ENCODE measurements at regions not wholly inside any gene's neighbourhood (a gene's known extent, or its start where the extent isn't known, plus 50 kb on each side); places are given as distances from the start of the nearest gene placed in this dataset.

DNA sequence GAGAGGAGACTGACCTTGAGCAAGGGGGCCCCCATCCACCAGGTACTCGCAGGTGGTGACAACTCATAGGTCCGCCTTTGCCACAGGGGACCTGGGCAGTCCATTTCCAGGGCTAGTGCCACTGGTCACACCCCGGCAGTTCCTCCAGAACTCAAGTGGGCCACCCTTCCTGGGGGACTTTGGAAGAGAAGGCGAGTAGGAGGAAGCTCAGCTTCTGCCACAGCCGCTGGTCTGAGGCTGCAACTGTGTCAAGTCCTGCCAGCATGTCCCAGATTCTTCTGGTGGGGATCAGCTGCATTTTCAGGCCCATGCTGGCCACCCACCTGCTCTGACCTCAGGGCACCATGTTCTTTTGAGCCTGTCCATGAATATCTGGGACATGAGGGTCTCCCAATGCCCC lies 423.9 kb upstream of the MYT1L start:
- DNase-seq, result no peak

DNA sequence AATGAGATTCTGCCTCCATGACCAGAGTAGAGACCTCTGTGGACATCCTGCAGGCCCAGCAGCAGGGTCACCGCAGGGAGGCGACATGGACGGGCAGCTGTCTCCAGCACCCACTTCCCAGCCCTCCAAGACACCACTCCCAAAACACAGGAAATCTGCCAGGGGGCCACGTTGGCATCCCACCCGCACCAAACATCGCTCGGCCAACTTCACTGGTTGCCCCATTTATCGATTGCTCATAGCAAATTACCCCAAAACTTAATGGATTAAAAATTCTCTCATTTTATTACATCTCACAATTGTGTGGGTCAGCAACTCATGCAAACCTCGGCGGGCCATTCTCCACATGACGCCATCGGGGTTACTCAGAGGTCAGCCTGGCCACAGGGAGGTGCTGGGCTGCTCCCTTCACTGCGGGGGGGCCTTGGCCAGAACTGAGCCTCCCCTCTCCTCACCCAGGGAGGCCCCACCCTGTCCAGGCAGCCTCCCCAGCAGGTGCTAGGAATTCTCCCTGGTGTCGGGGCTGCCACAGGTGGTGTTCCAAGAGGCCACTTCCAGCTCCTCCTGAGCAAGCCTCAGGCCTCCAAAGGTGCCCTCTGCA lies 420.7 kb upstream of the MYT1L start:
- DNase-seq, result no peak

DNA sequence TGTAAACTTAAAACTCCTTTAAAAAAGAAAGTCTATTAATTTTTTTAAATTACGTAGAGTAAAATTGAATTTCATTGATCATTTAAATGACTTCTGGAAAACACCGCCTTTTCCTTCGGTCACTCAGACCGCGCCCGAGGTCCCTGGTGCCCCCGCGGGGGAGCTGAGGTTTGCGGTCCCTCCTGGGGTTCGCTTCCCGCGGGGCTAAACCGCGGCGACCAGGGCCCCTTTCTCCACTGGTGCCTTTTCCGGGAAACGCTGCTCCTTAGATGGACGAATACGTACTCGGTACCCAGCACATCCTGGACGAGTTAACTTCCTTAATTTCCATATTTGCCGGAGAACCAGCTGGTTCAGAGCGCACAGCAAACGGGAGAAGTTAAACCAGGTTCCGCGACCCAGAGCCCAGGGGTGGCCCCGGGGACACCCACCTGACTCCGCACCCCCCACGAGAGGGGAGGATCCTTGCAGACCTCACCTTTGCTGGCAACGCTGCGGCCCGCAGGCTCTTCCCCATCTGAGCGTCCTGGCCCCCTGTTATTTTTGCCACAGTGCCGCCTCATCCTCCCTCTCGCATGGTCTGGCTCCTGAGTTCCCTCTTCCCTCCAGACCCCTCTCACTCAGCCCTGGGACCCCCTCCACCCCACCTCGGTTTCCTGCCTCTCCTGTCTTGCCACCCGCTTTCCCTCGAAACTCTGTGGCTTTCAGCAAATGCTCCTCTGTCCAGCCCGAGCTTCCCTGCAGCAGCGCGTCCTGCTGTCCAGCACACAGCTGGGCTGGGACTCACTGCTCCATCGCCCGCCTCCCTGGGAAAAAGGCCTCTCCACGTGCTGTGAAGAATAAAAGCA lies 420.0 kb upstream of the MYT1L start:
- no peak for DNase-seq

DNA sequence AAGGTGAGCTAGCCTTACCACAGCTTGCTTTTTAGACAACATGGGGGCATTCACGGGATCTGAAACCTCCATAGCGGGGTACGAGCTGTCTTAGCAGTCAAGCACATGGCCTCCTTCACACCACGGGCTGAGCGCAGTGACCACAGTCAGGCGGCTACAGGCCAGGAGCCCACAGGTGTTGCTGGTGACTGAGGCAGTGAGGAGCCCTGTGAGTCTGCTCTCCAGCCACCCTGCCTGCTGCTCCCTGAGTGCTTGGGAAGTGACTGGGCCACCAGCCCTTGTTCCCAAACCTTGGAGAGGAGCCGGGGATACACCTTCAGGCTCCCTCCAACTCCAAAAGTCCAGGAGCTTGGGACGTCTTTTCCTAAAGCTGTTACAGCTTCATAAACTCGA lies 418.1 kb upstream of the MYT1L start:
- no peak for DNase-seq

DNA sequence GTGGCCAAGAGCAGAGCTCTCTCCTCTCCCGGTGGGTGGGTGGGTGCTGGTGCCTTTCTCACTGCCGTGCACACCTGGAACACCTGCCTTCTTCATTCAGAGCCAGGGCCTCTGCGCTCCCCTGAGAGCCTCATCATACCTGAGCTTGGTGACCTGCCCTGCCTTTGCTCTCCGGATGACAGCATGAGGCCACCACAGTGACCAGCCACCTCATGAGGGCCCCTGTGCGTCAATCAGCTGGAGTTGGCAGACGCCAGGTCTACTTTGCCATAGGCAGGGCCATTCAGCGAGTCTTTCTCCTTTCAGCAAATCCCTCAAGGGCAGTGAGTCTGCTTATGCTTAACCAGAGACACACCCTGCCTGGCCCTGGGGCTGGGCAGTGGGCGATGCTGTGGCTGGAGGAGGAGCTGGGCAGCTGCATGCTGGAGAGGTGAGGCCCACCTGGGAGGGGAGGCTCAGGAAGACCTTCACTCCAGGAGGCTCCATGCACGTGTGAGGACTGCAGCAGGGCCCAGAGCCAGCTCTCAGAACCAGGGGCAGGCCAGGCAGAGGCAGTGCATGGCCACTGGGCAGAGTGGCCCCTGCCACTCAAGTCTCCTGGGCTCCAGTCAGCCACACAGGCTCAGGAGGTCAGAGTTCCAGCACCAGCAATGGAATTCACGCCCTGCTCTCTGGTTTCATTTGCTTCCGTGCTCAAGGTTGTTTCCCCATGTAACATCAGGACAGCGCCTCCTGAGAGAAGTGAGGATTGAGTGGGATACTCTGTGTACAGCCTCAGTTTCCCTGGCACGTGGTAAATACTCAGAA lies 417.5 kb upstream of the MYT1L start:
- no peak for DNase-seq

DNA sequence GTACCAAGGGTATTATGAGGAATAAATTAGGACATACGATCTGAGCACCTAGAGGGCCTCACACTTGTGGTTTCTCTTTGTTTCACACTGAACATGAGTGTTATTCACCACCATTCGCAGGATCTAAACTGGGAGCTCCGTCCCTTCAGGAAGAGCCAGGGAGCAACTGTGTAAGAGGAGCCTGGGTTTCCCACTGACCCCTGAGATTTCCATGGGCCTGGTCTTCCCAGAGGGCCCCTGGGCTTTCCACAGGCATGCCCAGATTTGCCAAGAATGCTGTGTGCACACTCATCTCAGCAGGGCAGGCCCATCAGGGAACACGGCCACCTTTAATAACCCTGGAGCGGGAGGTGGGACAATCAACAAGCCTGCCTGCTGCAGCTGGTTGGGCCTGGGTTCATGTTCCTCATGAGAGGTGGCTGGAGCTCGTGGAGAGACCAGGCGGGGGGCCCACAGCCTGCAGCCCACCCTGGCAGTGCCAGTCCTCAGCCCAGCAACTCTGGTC lies 416.8 kb upstream of the MYT1L start:
- DNase-seq, result no peak

DNA sequence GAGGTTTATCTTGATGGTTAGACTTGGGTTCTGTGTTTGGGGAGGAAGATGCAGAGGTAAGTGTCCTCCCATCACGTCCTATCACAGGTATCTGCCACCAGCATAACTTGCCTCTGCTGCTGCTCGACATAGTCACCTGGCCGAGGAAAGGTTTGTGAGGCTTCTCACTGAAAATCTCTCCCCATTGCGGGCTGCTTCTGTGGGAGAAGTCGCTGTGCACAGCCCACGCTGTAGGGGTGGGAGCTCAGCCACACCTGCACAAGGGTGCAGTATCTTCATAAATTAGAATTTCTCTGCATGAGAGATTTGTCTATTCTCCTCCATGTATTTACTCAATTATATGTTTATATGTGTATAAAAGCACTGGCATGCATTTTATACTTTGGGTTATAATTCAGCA lies 415.7 kb upstream of the MYT1L start:
- no peak for DNase-seq

DNA sequence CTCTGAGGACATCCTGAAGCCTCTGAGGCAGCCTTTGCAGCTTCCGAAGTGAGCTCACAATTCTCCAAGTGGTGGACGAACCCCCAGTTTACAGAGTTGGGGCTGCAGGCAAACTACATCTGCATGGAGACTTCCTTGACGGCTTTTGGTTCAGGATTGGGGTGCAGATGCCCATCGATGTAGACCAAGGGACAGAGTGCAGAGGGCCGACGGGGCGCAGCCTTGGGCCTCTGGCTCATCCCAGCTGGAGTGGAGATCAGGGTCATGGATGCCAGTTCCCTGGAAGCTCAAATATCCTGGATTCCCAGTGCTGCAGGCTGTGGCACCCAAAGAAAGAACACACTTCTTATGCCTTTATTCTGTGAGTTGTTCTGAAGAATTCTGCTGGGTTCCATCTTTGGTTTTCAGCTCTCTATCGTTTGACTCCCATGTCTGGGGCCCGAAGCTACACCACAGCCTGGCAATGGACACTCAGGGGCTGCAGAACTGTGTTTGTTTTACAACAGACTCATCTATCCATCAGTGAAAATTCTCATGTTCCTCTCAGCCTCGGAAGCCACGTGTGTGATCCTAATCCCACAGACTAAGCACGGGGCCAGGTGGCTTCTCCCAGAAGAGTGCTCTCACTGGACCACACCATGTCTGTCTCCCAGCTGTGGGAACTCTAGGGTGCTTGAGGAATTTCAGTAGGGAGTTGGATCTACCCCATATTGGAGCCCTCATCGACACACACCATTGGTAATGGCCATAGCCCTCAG lies 414.1 kb upstream of the MYT1L start:
- DNase-seq, result no peak

DNA sequence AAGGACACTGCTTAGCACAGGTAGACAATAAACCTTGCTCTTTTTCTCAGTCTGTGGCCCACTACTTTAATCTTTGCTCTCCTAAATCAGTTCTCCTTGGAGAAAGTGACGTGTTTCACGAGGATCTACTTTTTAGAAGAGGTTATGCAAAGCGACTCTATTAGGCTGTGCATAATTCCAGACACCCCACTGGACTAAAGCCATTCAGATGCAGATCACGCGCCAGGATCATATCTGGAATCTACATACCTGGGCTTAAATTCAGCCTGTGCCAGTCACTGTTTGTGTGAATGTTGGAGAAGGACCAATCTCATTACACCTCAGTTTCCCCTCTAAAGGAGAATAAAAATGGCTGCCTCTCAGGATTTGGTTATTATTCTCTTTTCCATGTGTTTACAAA lies 413.0 kb upstream of the MYT1L start:
- no peak for DNase-seq

DNA sequence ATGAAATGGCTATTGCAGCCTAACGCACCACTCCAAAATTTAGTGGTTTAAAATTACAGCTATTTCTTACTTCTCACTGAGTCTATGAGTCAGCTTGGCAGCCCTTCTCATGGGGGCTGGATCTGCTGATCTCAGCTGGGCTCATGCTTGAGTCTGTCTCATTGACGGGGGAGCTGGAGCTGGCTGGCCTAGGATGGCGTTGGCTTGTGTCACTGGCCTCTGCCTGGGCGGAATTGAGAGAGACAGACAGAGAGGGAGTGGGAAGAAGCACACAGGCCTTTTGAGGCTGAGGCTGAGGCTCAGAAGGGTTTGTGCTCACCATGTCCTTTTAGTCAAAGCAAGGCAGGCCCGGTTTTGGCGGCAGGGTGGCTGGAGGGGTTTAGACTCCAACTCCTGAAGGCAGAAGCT lies 412.1 kb upstream of the MYT1L start:
- no peak for DNase-seq

DNA sequence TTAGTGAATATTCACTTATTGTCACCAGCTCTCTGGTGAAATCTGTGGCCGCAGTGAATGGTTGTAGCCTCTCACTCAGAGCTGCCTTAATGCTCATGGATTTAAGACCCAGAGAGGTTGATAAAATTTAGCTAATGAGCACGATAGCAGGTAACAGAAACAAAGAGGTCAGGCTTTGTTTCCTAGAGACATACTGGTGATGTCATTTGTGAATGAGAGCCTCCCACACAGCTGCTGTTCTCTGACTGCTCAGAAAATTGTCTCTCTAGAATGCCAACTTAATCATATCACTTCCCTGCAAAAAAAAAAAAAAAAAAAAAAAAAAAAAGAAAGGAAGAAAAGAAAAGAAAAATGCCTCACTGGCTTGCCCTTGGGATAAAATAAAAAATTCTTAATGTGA lies 411.7 kb upstream of the MYT1L start:
- DNase-seq, result no peak

DNA sequence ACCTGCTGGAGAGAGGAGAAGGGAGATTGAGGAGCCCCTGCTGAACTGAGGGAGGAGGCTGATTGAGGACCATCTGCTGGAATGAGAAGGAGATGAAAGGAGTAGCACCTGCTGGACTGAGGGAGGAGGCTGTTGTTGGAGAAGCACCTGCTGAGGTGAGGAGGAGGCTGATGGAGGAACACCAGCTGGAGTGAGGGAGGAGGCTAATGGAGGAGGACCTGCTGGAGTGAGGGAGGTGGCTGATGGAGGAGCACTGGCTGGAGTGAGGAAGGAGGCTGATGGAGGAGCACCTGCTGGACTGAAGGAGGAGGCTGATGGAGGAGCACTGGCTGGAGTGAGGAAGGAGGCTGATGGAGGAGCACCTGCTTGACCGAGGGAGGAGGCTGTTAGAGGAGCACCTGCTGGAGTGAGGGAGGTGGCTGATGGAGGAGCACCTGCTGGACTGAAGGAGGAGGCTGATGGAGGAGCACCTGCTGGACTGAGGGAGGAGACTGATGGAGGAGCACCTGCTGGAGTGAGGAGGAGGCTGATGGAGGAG lies 409.2 kb upstream of the MYT1L start:
- DNase-seq, result no peak

DNA sequence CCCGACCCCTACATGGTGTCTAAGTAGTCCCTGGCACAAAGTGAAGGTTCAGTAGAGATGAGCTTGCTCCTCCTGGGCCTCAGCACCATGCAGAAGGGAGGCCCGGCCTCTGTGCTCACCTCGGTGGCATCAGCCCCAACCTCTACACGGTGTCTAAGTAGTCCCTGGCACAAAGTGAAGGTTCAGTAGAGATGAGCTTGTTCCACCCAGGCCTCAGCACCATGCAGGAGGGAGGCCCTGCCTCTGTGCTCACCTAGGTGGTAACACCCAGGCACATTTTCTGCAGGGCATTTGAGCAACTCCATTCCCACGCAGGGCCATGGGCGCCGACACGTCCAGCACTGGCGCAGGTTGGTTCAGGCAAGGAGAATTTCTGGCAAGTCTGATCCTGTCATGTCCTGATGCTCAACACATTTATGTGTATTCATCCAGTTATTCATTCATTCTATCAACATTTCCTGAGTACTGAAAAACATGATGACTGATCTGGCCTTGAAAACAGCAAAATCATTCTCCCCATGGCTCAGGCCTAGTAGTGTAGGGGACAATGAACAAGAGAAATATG lies 408.2 kb upstream of the MYT1L start:
- no peak for DNase-seq

DNA sequence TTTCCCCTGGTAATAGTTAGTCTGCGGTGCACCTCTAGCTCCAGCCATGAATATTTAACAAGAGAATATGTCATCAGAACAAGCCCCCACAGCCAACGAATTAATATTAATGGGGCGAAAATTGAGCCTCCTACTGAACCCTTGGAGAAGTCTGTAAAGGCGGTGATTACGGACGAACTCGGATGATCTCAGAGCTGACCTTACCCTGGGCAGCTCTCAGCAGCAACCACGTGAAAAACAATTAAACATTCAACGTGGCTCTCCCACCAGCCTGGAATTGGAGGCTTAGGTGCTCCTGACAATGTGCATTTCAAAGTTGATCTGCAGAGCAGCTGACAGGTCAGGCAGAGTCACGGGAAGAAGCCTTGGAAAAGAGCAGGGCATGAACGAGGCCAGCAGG lies 407.6 kb upstream of the MYT1L start:
- DNase-seq, result no peak

DNA sequence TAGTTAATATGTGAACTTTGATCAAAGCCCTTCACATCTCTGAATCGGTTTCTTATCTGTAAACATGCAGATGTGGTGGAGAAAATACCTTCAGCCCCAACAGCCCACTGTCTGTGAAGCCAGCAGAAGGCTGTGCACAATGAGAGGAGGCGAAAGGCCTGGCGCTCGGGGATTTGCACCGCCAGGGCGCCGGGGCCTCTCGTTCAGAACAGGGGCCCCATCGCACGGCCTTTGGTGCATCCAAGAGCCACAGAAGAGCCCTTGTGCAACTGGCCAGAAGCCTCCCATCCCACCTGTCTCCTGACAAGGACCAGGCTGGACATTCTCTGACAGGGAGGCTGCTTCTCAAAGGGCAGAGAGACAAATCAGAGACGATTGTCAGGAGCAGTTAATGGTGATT lies 407.2 kb upstream of the MYT1L start:
- DNase-seq, result no peak

DNA sequence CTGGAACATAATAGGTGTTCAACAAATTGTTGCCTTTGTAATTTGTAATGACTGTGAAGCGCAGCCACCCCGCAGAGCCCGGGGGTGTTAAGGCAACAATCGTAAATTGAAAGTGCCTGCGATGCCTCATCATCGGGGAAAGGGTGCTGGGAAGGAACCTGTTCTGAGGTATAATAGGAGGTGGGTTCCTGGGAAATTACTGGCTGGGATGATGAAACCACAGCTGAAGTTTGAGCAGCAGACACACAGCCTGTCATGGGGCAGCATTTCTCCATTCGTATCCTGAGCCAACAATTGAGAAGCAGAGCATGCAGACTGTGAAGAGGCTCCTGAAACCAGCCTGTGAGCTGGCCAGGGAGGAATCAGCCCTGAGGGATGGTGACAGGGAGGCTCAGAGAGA lies 404.0 kb upstream of the MYT1L start:
- no peak for DNase-seq

DNA sequence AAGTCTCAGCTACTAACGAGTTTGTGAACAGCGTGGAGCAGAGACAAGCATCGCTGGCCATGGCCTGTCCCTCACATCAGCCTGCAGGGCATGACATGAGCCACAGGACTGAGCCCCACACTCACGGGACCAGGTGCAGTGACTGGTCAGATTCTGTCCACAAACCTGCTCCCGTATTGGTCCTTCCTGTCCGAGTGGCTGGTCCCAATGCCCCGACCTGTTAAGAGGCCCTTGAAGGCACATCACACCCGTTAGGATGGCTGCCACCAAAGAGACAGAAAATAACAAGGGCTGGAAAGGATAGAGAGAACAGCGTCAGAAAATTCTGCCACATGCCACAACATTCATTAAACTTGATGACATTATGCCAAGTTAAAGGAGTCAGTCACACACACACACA lies 403.2 kb upstream of the MYT1L start:
- no peak for DNase-seq

DNA sequence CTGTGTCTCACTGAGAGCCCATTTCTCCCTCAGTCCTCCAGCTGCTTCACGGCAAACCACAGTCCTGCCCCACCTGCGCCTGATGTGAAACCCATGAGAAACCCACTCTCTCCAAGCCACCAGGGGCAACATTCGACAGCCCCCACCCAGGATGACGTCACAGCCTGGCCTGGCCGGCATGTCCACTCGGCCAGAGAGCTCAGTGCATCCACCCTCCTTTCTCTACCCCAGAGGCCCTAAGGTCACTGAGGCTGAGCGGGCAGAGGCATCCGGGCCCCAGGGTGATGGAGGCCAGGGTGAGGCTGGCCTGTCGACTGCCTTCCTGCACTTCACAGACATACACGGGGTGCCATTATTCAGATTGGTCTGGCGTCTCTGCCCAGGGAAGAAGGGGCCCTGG lies 402.7 kb upstream of the MYT1L start:
- DNase-seq, result no peak

DNA sequence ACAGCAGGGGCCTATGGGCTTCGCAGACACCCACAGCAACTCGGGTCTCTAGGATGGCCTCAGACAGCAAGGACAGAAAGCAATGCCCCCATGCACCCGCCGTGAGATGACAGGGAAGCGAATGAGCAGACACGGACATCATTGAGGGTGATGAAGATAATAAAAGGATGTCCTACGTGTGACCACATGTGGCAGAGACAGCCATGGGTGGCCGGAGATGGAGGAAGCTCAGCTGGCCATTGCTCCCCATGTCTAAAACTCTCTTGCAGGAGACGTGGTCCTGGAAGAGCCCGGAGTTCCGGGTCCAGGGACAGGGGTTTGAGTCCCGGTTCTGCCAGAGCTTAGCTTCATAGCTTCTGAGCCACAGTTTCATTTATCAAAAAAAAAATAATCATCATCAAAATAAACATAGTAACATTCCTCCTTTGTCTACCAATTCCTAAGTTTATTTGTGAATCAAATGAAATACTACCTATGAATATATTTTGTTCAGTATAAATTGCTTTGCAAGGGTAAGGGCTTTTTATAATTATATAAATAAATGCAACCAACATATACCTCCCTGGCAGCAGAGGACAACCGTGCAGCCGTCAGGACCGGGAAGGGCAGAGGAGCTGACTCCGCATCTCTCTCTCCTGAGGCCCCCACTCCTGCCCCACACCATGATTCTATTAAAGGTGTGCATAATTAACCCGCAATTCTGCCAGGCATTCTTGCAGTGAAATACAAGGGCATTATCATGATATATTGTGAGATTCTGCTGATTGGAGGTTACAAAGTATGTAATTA lies 401.4 kb upstream of the MYT1L start:
- no peak for DNase-seq

DNA sequence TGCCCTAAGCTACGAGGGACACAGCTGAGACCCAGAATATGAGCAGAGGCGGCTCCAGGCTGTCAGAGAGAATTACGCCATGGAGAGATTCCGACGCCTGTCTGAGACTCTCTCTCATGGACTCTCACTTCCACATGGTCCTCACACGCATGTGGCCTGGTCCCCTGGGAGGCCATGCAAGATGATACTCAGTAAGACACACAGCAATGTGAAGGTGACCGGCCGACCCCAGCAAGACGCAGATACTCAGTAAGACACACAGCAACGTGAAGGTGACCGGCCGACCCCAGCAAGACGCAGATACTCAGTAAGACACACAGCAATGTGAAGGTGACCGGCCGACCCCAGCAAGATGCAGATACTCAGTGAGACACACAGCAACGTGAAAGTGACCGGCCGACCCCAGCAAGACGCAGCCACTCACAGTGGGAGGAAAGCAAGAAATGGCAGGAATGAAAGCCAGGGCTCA lies 400.8 kb upstream of the MYT1L start:
- DNase-seq, result no peak

DNA sequence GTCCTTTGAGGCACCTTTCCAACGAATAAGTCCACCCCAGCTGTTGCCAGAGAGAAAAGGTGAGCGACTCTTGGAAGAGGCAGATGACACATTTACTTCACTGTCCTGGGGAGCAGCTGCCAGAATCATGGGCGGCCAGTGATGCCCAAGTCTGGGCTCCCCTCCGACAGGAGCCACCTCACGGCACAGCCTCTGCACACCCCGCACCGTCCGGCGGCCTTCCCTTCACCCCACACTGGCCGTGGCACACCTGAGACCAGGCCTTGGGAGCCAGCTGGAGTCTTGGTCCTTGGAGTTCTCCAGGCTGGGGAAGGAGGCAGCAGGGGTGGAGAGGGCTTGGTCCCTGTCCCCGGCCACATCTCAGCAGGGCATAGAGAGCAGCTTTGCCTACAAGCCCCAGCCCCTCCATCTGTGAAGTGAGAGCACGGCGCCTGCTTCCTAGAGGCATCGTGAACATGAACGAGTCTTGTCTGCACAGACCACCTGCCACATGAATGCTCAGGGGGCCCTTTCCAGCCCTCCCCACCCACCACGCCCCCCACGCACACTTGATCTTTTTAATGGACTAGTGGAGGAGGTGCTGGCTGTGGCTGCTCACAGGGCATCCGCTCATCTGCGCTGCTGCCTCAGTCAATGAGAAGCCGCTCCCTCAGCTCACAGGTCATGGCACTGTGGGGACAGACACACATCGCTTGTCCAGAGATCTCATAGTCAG lies 400.2 kb upstream of the MYT1L start:
- no peak for DNase-seq
